ENCODE measurements at regions not wholly inside any gene's neighbourhood (a gene's known extent, or its start where the extent isn't known, plus 50 kb on each side); places are given as distances from the start of the nearest gene placed in this dataset.

DNA sequence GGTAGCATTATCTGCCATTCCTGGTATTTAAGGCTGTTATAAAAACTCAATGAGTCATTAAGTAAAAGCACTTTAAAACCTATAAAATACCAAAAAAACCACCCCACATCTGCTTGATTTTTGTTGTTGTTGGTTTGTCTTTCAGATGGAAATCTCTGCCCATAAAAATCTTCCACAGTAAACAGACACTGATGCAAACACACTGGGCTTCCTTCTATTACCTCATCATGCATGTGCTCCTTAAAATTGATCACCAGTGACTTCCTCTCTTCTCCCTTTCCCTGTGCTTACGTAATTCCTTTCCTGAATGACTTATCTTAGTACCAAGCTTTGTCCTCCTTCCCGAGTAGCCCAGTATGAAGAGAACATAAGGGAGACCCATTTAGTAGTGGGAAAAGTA, 167.2 kb downstream of the EVX1 start (continued):
- TF ChIP-seq KDM4A (IDR thresholded peaks at IDR 0.05; ENCODE audit: low read depth, low read length, severe bottlenecking) (no peak), RXRA (IDR thresholded peaks at IDR 0.05; ENCODE audit: insufficient read depth, low read depth, low read length) (no peak)
- TF ChIP-seq, protein P1, sequence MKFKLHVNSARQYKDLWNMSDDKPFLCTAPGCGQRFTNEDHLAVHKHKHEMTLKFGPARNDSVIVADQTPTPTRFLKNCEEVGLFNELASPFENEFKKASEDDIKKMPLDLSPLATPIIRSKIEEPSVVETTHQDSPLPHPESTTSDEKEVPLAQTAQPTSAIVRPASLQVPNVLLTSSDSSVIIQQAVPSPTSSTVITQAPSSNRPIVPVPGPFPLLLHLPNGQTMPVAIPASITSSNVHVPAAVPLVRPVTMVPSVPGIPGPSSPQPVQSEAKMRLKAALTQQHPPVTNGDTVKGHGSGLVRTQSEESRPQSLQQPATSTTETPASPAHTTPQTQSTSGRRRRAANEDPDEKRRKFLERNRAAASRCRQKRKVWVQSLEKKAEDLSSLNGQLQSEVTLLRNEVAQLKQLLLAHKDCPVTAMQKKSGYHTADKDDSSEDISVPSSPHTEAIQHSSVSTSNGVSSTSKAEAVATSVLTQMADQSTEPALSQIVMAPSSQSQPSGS (IDR thresholded peaks at IDR 0.05; ENCODE audit: low read length): no peak
